ENCODE measurements at regions not wholly inside any gene's neighbourhood (a gene's known extent, or its start where the extent isn't known, plus 50 kb on each side); places are given as distances from the start of the nearest gene placed in this dataset.

DNA sequence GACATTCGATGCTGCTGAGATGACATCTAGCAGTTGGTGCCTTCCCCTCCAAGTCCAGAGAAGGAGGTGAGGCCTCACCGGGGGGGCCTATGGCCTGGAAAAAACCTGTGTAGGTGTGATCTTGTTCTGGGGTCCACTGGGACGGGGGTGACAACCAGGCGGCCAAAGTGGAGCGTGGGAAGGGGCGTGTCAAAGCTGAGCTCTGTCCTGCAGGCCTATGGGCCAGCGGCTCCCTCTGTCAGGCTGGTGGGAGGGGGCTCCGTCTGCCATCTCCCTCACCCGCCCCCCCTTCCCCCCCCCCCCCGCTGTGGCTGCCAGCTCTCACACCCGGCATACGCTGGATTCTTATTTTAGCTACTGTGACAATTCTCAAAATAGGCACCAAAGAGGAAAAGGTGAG is 56.7 kb upstream of the UQCRFS1 start:
- DNase-seq: peak in 1 of 3 donors; percentile 19
- Histone ChIP-seq H3K9me3 (no peaks in the 10 kb centered on the region), H3K27ac (no peak overlapping the region), H3K4me1 (no peaks in the 10 kb centered on the region), H3K36me3 (no peaks in the 10 kb centered on the region), H3K4me3 (no peak overlapping the region), H3K27me3 (no peaks in the 10 kb centered on the region)
- intact Hi-C loops (cut with DNase I): no loop called here
- no peak for ATAC-seq
- WGBS (ENCODE audit: insufficient coverage, low coverage, low lambda C conversion rate, missing lambda C conversion rate): no CpG with 5 or more reads among the region's 12 CpGs
- TF ChIP-seq POLR2A (IDR thresholded peaks at IDR 0.05): no peak
- TF ChIP-seq, protein P1, sequence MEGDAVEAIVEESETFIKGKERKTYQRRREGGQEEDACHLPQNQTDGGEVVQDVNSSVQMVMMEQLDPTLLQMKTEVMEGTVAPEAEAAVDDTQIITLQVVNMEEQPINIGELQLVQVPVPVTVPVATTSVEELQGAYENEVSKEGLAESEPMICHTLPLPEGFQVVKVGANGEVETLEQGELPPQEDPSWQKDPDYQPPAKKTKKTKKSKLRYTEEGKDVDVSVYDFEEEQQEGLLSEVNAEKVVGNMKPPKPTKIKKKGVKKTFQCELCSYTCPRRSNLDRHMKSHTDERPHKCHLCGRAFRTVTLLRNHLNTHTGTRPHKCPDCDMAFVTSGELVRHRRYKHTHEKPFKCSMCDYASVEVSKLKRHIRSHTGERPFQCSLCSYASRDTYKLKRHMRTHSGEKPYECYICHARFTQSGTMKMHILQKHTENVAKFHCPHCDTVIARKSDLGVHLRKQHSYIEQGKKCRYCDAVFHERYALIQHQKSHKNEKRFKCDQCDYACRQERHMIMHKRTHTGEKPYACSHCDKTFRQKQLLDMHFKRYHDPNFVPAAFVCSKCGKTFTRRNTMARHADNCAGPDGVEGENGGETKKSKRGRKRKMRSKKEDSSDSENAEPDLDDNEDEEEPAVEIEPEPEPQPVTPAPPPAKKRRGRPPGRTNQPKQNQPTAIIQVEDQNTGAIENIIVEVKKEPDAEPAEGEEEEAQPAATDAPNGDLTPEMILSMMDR (IDR thresholded peaks at IDR 0.05): no peak

DNA sequence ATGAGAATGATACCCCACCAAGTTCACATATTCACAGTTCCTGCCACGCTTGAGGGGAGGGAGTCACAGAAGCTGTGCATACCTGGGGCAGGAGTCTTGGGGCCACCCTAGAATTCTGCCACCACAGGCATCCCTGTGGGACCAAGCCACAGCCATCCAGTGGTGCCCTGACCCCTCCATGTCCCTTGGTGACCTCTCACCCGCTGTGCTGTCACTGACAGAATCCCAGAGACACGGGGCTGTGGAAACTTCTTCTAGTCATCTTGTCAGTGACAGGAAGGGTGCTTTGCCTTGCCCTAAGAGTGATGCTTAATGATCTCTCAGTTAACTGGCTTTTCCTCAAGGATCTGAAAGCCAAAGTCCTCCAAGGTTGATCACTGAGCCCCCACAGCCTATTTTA is 58.4 kb upstream of the UQCRFS1 start:
- no peak overlapping the region for H3K27ac ChIP-seq
- no peaks in the 10 kb centered on the region for H3K4me1 ChIP-seq
- H3K27me3 ChIP-seq: no peaks in the 10 kb centered on the region
- no peaks in the 10 kb centered on the region for H3K9me3 ChIP-seq
- TF ChIP-seq, protein P1 (IDR thresholded peaks at IDR 0.05): no peak
- no peak for TF ChIP-seq POLR2A (IDR thresholded peaks at IDR 0.05)
- ATAC-seq: no peak
- intact Hi-C loops (cut with DNase I): no loop called here
- H3K36me3 ChIP-seq: no peaks in the 10 kb centered on the region
- H3K4me3 ChIP-seq: no peak overlapping the region
- no peak for DNase-seq
- WGBS (ENCODE audit: insufficient coverage, low coverage, low lambda C conversion rate, missing lambda C conversion rate): 40% methylated on average over 1 of the region's 3 CpGs

DNA sequence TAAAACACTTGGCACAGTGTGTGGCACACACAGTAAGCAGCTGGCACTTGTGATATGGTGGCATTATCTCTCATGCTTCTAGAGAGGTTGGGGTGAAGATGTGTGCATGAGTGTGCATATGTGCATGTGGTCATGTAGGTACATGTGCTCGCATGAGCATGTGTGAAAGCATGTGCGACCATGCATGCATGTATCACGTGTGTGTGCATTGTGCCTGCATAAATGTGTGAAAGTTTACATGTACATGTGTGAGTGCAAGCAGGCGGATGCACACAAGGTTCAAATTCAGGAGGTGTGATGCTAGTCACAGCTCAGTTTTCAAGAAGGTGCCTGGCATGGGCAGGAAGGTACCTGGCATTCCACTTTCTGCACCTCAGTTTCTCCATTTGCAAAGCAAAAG is 59.0 kb upstream of the UQCRFS1 start:
- ATAC-seq: no peak
- intact Hi-C loops (cut with DNase I): no loop called here

DNA sequence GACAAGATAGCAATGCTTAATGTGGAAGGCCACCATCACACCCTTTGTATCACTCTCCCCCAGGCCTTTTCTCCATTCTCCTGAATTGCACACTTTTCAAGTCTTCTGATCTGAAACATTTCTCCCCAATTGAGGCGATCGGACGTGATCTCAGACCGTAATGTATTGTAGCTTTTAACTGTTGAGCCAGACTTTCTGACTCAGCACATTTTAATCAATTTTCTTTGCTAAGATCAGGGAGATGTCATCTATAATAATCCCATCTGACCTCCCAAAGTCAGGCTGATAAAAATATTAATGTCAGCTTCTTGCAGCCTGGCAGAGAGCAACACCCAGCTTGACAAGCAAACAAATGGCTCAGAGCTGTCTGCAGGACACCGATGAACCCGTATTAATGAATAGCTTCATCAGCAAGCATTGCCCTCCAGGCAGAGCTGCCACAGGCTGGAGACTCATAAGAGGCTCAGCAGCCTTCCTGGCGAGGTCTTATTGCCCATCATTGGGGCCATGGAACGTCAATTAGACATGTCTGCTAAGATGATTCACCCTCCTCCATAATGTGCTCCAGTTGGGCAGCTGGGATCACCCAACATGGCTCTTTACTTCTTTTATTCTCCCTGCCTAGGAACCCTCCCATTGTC is 60.2 kb upstream of the UQCRFS1 start:
- Histone ChIP-seq H3K27ac (no peak overlapping the region), H3K4me3 (no peak overlapping the region), H3K36me3 (no peaks in the 10 kb centered on the region), H3K27me3 (no peaks in the 10 kb centered on the region), H3K9me3 (no peaks in the 10 kb centered on the region), H3K4me1 (no peaks in the 10 kb centered on the region)
- ATAC-seq: no peak
- intact Hi-C loops (cut with DNase I): no loop called here
- peak in 1 of 3 donors; percentile 19 for DNase-seq
- 66% methylated on average over 8 of the region's 8 CpGs for WGBS (ENCODE audit: insufficient coverage, low coverage, low lambda C conversion rate, missing lambda C conversion rate)
- no peak for TF ChIP-seq POLR2A (IDR thresholded peaks at IDR 0.05)
- TF ChIP-seq, protein P1 (IDR thresholded peaks at IDR 0.05): no peak

More for the DNA sequence above, 59.0 kb upstream of the UQCRFS1 start:
- H3K4me1 ChIP-seq: no peaks in the 10 kb centered on the region
- H3K4me3 ChIP-seq: no peak overlapping the region
- H3K27ac ChIP-seq: no peak overlapping the region
- H3K27me3 ChIP-seq: no peaks in the 10 kb centered on the region
- TF ChIP-seq, protein P1 (IDR thresholded peaks at IDR 0.05): no peak
- TF ChIP-seq POLR2A (IDR thresholded peaks at IDR 0.05): no peak
- no peaks in the 10 kb centered on the region for H3K9me3 ChIP-seq
- 40% methylated on average over 2 of the region's 4 CpGs for WGBS (ENCODE audit: insufficient coverage, low coverage, low lambda C conversion rate, missing lambda C conversion rate)
- H3K36me3 ChIP-seq: no peaks in the 10 kb centered on the region
- DNase-seq: no peak

All from right lobe of liver (tissue), 6 donors.